Panc1 (cell line): ENCODE measurements at regions not wholly inside any gene's neighbourhood (a gene's known extent, or its start where the extent isn't known, plus 50 kb on each side); places are given as distances from the start of the nearest gene placed in this dataset.

Experiments
- POLR2AphosphoS5 ChIP-seq: IDR thresholded peaks from 2 replicates; pipeline ENCODE4 v1.6.1; 2012; ENCODE audit warnings: mild to moderate bottlenecking, low read depth, low read length, moderate library complexity
- SIN3A ChIP-seq: IDR thresholded peaks from 2 replicates; pipeline ENCODE4 v1.6.1; 2012; ENCODE audit warnings: low read depth, mild to moderate bottlenecking, low read length, moderate library complexity, borderline replicate concordance; ENCODE audit not compliant: insufficient read depth
- TCF7L2 ChIP-seq: IDR thresholded peaks from 2 replicates; pipeline ENCODE4 v1.6.1; 2011; ENCODE audit warnings: mild to moderate bottlenecking, low read depth, low read length, inconsistent platforms
- TF ChIP-seq, protein P1 (sequence below): fragments of 450-650 bp; IDR thresholded peaks from 2 replicates; pipeline ENCODE4 v1.5.1; 2017; ENCODE audit warnings: mild to moderate bottlenecking

- TF ChIP-seq, protein P1, sequence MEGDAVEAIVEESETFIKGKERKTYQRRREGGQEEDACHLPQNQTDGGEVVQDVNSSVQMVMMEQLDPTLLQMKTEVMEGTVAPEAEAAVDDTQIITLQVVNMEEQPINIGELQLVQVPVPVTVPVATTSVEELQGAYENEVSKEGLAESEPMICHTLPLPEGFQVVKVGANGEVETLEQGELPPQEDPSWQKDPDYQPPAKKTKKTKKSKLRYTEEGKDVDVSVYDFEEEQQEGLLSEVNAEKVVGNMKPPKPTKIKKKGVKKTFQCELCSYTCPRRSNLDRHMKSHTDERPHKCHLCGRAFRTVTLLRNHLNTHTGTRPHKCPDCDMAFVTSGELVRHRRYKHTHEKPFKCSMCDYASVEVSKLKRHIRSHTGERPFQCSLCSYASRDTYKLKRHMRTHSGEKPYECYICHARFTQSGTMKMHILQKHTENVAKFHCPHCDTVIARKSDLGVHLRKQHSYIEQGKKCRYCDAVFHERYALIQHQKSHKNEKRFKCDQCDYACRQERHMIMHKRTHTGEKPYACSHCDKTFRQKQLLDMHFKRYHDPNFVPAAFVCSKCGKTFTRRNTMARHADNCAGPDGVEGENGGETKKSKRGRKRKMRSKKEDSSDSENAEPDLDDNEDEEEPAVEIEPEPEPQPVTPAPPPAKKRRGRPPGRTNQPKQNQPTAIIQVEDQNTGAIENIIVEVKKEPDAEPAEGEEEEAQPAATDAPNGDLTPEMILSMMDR, result no peak
- TF ChIP-seq POLR2AphosphoS5 (no peak), SIN3A (no peak), TCF7L2 (no peak)
These were observed 386.0 kb downstream of the RPS24 start for GRCh38 chr10:78419481-78420265.
